GDM1 (cell line): ENCODE measurements at regions not wholly inside any gene's neighbourhood (a gene's known extent, or its start where the extent isn't known, plus 50 kb on each side); places are given as distances from the start of the nearest gene placed in this dataset.

Source experiments
- DNase-seq: peaks from one replicate; lab custom pipeline; 2025; lab: John Stamatoyannopoulos, UW

GRCh38 chr13:26989261-26989956 lies 182.2 kb downstream of the USP12 start:
- DNase-seq: no peak

- no peak for DNase-seq
Observed at GRCh38 chr13:26988059-26988769, 183.4 kb downstream of the USP12 start.

- no peak for DNase-seq
Observed at GRCh38 chr13:26987486-26988013, 184.1 kb downstream of the USP12 start.

GRCh38 chr13:26985285-26985878 lies 186.2 kb downstream of the USP12 start:
- peak; percentile 70 for DNase-seq

GRCh38 chr13:26984337-26984736 lies 187.3 kb downstream of the USP12 start:
- no peak for DNase-seq

GRCh38 chr13:26983543-26984320 lies 187.9 kb downstream of the USP12 start:
- DNase-seq: no peak

- DNase-seq: no peak
Observed at GRCh38 chr13:26980099-26981031, 191.2 kb downstream of the USP12 start.

GRCh38 chr13:26979334-26979733 lies 192.3 kb downstream of the USP12 start:
- DNase-seq: no peak

- DNase-seq: no peak
Observed at GRCh38 chr13:26978081-26978860, 193.3 kb downstream of the USP12 start.

GRCh38 chr13:26977541-26977940 lies 194.1 kb downstream of the USP12 start:
- no peak for DNase-seq

GRCh38 chr13:26976313-26976712 lies 195.3 kb downstream of the USP12 start:
- DNase-seq: no peak

- no peak for DNase-seq
Observed at GRCh38 chr13:26973946-26974345, 197.7 kb downstream of the USP12 start.

GRCh38 chr13:26973295-26973694 lies 198.3 kb downstream of the USP12 start:
- DNase-seq: no peak

- DNase-seq: no peak
Observed at GRCh38 chr13:26971990-26972887, 199.4 kb downstream of the USP12 start.

- DNase-seq: no peak
Observed at GRCh38 chr13:26968431-26969341, 202.9 kb downstream of the USP12 start.

GRCh38 chr13:26967119-26968038 lies 204.2 kb downstream of the USP12 start:
- no peak for DNase-seq

GRCh38 chr13:26966701-26967080 lies 204.9 kb downstream of the USP12 start:
- DNase-seq: no peak
